ENCODE measurements at regions not wholly inside any gene's neighbourhood (a gene's known extent, or its start where the extent isn't known, plus 50 kb on each side); places are given as distances from the start of the nearest gene placed in this dataset.

DNA sequence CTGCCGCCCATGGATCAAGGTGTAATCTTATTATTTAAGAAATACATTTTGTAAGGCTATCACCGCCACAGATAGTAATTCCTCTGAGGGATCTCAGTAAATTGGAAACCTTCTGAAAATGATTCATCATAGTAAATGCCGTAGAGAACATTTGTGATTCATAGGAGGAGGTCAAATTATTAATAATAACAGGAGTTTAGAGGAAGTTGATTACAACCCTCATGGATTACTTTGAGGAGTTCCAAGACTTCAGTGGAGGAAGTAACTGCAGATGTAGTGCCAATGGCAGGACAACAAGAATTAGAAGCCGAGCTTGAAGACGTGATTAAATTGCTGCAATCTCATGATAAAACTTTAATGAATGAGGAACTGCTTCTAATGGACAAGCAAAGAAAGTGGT lies 280.1 kb downstream of the PTPRC start:
- Histone ChIP-seq H3K4me3 (no peak overlapping the region), H3K36me3 (no peaks in the 10 kb centered on the region), H3K27me3 (no peaks in the 10 kb centered on the region), H3K4me1 (no peaks in the 10 kb centered on the region), H3K9me3 (no peaks in the 10 kb centered on the region), H3K27ac (no peak overlapping the region)
- no peak for DNase-seq
- TF ChIP-seq, protein P1, sequence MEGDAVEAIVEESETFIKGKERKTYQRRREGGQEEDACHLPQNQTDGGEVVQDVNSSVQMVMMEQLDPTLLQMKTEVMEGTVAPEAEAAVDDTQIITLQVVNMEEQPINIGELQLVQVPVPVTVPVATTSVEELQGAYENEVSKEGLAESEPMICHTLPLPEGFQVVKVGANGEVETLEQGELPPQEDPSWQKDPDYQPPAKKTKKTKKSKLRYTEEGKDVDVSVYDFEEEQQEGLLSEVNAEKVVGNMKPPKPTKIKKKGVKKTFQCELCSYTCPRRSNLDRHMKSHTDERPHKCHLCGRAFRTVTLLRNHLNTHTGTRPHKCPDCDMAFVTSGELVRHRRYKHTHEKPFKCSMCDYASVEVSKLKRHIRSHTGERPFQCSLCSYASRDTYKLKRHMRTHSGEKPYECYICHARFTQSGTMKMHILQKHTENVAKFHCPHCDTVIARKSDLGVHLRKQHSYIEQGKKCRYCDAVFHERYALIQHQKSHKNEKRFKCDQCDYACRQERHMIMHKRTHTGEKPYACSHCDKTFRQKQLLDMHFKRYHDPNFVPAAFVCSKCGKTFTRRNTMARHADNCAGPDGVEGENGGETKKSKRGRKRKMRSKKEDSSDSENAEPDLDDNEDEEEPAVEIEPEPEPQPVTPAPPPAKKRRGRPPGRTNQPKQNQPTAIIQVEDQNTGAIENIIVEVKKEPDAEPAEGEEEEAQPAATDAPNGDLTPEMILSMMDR (IDR thresholded peaks at IDR 0.05) = no peak
- no peak for TF ChIP-seq POLR2A (IDR thresholded peaks at IDR 0.05)
- intact Hi-C loops (cut with DNase I; ENCODE audit: low total_unique reads) = no loop called here

DNA sequence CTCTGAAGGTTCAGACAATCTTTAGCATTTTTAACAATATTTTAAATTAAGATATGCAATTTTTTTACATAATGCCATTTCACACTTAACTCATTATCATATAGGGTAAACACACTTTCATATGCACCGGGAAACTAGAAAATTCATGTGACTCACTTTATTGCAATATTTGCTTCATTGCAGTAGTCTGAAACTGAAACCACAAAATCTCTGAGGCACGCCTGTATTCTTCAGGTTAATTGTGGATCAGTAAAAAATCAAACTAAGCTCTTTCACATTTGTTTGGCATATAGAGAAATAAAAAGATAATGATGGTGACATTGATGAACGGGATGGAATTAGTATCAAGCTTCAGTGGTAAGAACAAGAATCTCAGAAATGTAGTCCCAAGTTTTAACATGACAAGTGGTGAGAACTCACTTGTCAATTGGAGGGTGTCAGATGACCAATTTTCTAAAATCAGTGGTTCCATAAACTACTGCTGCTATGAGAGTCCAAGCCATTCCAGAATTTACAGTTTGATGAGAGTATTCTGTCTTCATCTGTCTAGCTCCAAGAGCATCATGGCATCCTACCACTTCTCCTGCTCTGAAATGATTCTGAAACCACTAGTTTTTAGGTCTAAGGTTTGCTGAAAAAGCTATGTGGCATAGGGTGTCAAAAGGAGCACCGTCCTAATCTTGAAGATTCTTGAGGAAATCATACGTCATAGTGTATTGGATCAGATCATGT lies 281.0 kb downstream of the PTPRC start:
- Histone ChIP-seq H3K36me3 (no peaks in the 10 kb centered on the region), H3K27me3 (no peaks in the 10 kb centered on the region), H3K9me3 (no peaks in the 10 kb centered on the region), H3K4me3 (no peak overlapping the region), H3K27ac (no peak overlapping the region), H3K4me1 (no peaks in the 10 kb centered on the region)
- DNase-seq = no peak
- intact Hi-C loops (cut with DNase I; ENCODE audit: low total_unique reads) = no loop called here
- TF ChIP-seq, protein P1 (IDR thresholded peaks at IDR 0.05) = no peak
- TF ChIP-seq POLR2A (IDR thresholded peaks at IDR 0.05) = no peak

DNA sequence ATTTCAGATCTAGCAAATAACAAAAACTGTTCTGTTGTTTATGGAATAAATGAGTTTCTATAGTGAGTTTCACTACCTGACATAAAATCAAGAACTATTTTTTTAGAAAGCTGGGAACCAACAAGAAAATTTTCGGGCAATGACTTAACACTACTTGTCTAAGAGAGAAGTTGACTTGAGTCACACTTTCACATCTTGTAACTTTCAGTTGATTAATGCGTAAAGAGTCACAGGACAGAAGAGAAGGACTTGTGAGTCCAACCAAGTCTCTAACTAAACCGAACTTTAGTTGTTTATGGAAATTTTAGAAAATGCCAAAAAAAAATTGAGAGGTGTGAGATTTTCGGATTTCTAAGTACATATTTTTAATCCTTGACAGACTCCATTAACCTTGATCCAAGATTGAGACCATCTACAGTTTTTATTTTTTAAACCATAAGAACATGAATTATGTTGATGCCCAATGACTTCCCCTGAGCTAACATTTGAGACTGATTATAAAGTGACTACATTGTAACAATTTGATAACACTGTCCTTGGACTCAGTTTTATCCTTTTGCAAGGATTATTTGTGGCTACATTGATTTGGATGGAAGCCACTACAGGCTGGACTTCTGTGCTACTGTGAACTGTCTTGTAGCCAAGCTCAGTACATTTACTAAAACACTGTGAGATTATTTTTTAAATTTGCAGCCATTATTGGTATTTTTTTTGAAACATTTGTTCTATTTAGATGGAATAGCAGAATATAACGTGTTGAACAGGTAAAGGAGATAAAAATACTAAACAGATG lies 284.0 kb downstream of the PTPRC start:
- TF ChIP-seq POLR2A (IDR thresholded peaks at IDR 0.05) = no peak
- TF ChIP-seq, protein P1 (IDR thresholded peaks at IDR 0.05) = no peak
- Histone ChIP-seq H3K4me1 (no peaks in the 10 kb centered on the region), H3K4me3 (no peak overlapping the region), H3K9me3 (no peaks in the 10 kb centered on the region), H3K27me3 (no peaks in the 10 kb centered on the region), H3K36me3 (no peaks in the 10 kb centered on the region), H3K27ac (no peak overlapping the region)
- DNase-seq = no peak
- intact Hi-C loops (cut with DNase I; ENCODE audit: low total_unique reads) = no loop called here

DNA sequence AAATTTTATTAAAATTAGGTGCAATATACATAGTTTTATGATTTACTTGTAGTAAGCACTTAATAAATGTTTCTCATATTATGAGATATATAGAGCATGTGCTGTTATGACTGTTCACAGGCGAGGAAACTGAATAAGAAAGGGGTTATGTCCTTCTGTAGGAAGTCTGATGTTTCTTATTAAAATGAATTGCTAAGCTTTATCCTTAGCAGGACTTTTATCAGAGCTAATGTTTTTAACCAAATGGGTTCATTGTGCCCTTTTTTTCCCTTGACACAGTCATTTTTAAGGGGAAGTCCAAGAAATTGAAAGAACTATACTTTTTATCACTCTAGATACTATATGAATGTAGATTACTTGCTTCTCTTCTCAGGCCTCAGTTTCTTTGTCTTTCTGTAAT lies 285.2 kb downstream of the PTPRC start:
- H3K4me3 ChIP-seq = no peak overlapping the region
- H3K27ac ChIP-seq = no peak overlapping the region
- H3K4me1 ChIP-seq = no peaks in the 10 kb centered on the region
- H3K9me3 ChIP-seq = no peaks in the 10 kb centered on the region
- intact Hi-C loops (cut with DNase I; ENCODE audit: low total_unique reads) = no loop called here
- no peak for DNase-seq
- TF ChIP-seq, protein P1 (IDR thresholded peaks at IDR 0.05) = no peak
- no peak for TF ChIP-seq POLR2A (IDR thresholded peaks at IDR 0.05)
- no peaks in the 10 kb centered on the region for H3K27me3 ChIP-seq
- no peaks in the 10 kb centered on the region for H3K36me3 ChIP-seq

DNA sequence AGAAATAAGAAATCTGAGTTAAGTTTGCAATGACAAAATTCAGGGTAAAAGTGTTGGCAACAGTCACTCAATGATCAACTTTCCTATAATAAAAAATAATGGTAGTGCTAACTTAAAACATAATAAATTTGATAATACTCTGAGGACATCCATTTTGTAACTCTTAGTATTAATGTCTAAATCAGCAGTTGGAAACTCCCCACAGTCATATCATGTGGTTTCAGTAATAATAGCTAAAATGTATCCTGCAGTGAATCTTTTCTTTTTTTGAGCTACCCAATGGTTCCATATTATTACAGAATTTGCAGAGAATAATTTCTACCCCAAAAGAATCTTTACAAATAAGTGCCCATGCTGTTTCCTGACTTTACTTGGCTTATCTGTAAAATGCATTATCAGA lies 286.7 kb downstream of the PTPRC start:
- Histone ChIP-seq H3K4me1 (no peaks in the 10 kb centered on the region), H3K27me3 (no peaks in the 10 kb centered on the region), H3K36me3 (no peaks in the 10 kb centered on the region), H3K9me3 (no peaks in the 10 kb centered on the region), H3K27ac (no peak overlapping the region), H3K4me3 (no peak overlapping the region)
- TF ChIP-seq POLR2A (IDR thresholded peaks at IDR 0.05) = no peak
- TF ChIP-seq, protein P1 (IDR thresholded peaks at IDR 0.05) = no peak
- no peak for DNase-seq
- intact Hi-C loops (cut with DNase I; ENCODE audit: low total_unique reads) = no loop called here
